SU-DHL-6 (cell line): ENCODE measurements at regions not wholly inside any gene's neighbourhood (a gene's known extent, or its start where the extent isn't known, plus 50 kb on each side); places are given as distances from the start of the nearest gene placed in this dataset.

Experiments
- H2AFZ ChIP-seq: fragments of 200-600 bp; sonication (generic); 2 replicates; pipeline ENCODE4 v1.6.1; 2014; ENCODE audit warnings: low read depth, mild to moderate bottlenecking, moderate library complexity, mixed read lengths, antibody characterized with exemption, low read length; ENCODE audit not compliant: severe bottlenecking
- H3F3A ChIP-seq: fragments of 200-600 bp; shearing (Covaris generic); 2 replicates; pipeline ENCODE4 v1.6.0; 2016; ENCODE audit warnings: antibody characterized with exemption, mild to moderate bottlenecking; ENCODE audit not compliant: insufficient read depth
- H3K27ac ChIP-seq: fragments of 200-600 bp; sonication (generic); 2 replicates; pipeline ENCODE4 v1.5.1; 2016; ENCODE audit warnings: low read depth, mild to moderate bottlenecking, low read length, moderate library complexity, mixed read lengths
- H3K27me3 ChIP-seq: fragments of 200-600 bp; sonication (generic), shearing (Covaris generic); 2 replicates; pipeline ENCODE4 v1.6.0; 2014; ENCODE audit warnings: mild to moderate bottlenecking, low read length
- H3K36me3 ChIP-seq: fragments of 200-600 bp; sonication (generic); 2 replicates; pipeline ENCODE4 v1.6.1; 2014; ENCODE audit warnings: mild to moderate bottlenecking, low read length, mixed read lengths
- H3K4me2 ChIP-seq: fragments of 300-600, 200-600 bp; shearing (Covaris generic), sonication (generic); 2 replicates; pipeline ENCODE4 v1.6.0; 2014; ENCODE audit warnings: low read length, low read depth, mild to moderate bottlenecking; ENCODE audit not compliant: poor library complexity, severe bottlenecking
- H3K4me3 ChIP-seq: fragments of 200-600 bp; sonication (generic); 2 replicates; pipeline ENCODE4 v1.5.1; 2014; ENCODE audit warnings: antibody characterized with exemption, low read length, mild to moderate bottlenecking, mixed read lengths; ENCODE audit not compliant: insufficient read depth, poor library complexity, severe bottlenecking
- H3K79me2 ChIP-seq: fragments of 200-600 bp; sonication (generic); 2 replicates; pipeline ENCODE4 v1.6.1; 2014; ENCODE audit warnings: mild to moderate bottlenecking, low read length, moderate library complexity; ENCODE audit not compliant: insufficient read depth
- H3K9ac ChIP-seq: fragments of 200-600 bp; sonication (generic); 2 replicates; pipeline ENCODE4 v1.7.0; 2014; ENCODE audit warnings: mild to moderate bottlenecking, low read length
- H3K9me2 ChIP-seq: fragments of 200-600 bp; sonication (generic); replicated peaks from 2 replicates; pipeline ENCODE4 v1.6.1; 2014; ENCODE audit warnings: low read length; ENCODE audit not compliant: insufficient read depth
- H3K9me3 ChIP-seq: fragments of 200-600 bp; sonication (generic); 2 replicates; pipeline ENCODE4 v1.6.1; 2014; ENCODE audit warnings: low read length, mixed read lengths; ENCODE audit not compliant: insufficient read depth
- H4K20me1 ChIP-seq: fragments of 200-600 bp; sonication (generic); 2 replicates; pipeline ENCODE4 v1.6.1; 2014; ENCODE audit warnings: low read depth, mild to moderate bottlenecking, antibody characterized with exemption, low read length, moderate library complexity, mixed read lengths
- CTCF ChIP-seq: fragments of 200-600 bp; sonication (generic); IDR thresholded peaks from one replicate; pipeline ENCODE4 v1.5.1; 2017; ENCODE audit warnings: antibody characterized with exemption, mild to moderate bottlenecking, low read length, moderate library complexity; ENCODE audit not compliant: insufficient read depth, poor library complexity, severe bottlenecking
- EZH2phosphoT487 ChIP-seq: fragments of 200-600 bp; sonication (generic), shearing (Covaris generic); conservative IDR thresholded peaks from 2 replicates; pipeline ENCODE4 v1.6.1; 2018; ENCODE audit warnings: mild to moderate bottlenecking, antibody characterized with exemption, low read length, moderate library complexity, mixed read lengths

- peak overlapping the region; percentile 25 for H3K27ac ChIP-seq
- H3K9me2 ChIP-seq, result no peaks in the 10 kb centered on the region
- H3K79me2 ChIP-seq, result no peaks in the 10 kb centered on the region
- no peak for TF ChIP-seq CTCF
- no peak for TF ChIP-seq EZH2phosphoT487
- H3K36me3 ChIP-seq, result peaks cover 39% of the 10 kb centered on the region
- no peak overlapping the region for H3K9ac ChIP-seq
- H4K20me1 ChIP-seq, result no peaks in the 10 kb centered on the region
- no peak overlapping the region for H3K4me3 ChIP-seq
- peak overlapping the region; percentile 39 for H3K4me2 ChIP-seq
- H3F3A ChIP-seq, result no peaks in the 10 kb centered on the region; the same call in 1 of the 2 replicates
- no peak overlapping the region for H2AFZ ChIP-seq
- no peaks in the 10 kb centered on the region for H3K9me3 ChIP-seq
- H3K27me3 ChIP-seq, result no peaks in the 10 kb centered on the region
Observed at GRCh38 chr1:219988387-219988786, 57.9 kb downstream of the EPRS1 start.

- no peaks in the 10 kb centered on the region for H3K9me3 ChIP-seq
- TF ChIP-seq CTCF (no peak), EZH2phosphoT487 (no peak)
- no peak overlapping the region for H3K9ac ChIP-seq
- no peak overlapping the region for H3K4me2 ChIP-seq
- H3K27ac ChIP-seq, result no peak overlapping the region
- no peak overlapping the region for H2AFZ ChIP-seq
- H3K36me3 ChIP-seq, result peaks cover 49% of the 10 kb centered on the region
- H4K20me1 ChIP-seq, result no peaks in the 10 kb centered on the region
- H3K27me3 ChIP-seq, result no peaks in the 10 kb centered on the region
- no peaks in the 10 kb centered on the region for H3K79me2 ChIP-seq
- H3K9me2 ChIP-seq, result no peaks in the 10 kb centered on the region
- H3F3A ChIP-seq, result no peaks in the 10 kb centered on the region; the same call in 1 of the 2 replicates
- H3K4me3 ChIP-seq, result no peak overlapping the region
Observed at GRCh38 chr1:219987325-219987724, 59.0 kb upstream of the SLC30A10 start.

GRCh38 chr1:219985169-219985568 lies 56.8 kb upstream of the SLC30A10 start:
- Histone ChIP-seq H3K4me3 (no peak overlapping the region), H3K79me2 (no peaks in the 10 kb centered on the region), H3K36me3 (peaks cover 62% of the 10 kb centered on the region), H3F3A (no peaks in the 10 kb centered on the region; the same call in 1 of the 2 replicates), H3K9ac (no peak overlapping the region), H3K4me2 (no peak overlapping the region), H3K9me2 (no peaks in the 10 kb centered on the region), H3K27ac (no peak overlapping the region), H3K27me3 (no peaks in the 10 kb centered on the region), H4K20me1 (no peaks in the 10 kb centered on the region; the same call in 1 of the 2 replicates), H3K9me3 (no peaks in the 10 kb centered on the region), H2AFZ (no peak overlapping the region)
- TF ChIP-seq EZH2phosphoT487 (no peak), CTCF (no peak)
